NB4 (cell line): ENCODE measurements at regions not wholly inside any gene's neighbourhood (a gene's known extent, or its start where the extent isn't known, plus 50 kb on each side); places are given as distances from the start of the nearest gene placed in this dataset.

Source experiments
- MYC ChIP-seq: IDR thresholded peaks from 2 replicates; pipeline ENCODE4 v1.6.1; 2011; ENCODE audit warnings: low read depth, low read length
- POLR2A ChIP-seq: IDR thresholded peaks from 2 replicates; pipeline ENCODE4 v1.6.1; 2011; ENCODE audit warnings: mild to moderate bottlenecking; ENCODE audit not compliant: insufficient read length; ENCODE audit errors: extremely low read depth
- TF ChIP-seq, protein P1 (sequence below): IDR thresholded peaks from one replicate; pipeline ENCODE4 v1.5.1; 2012; ENCODE audit warnings: low read depth, low read length

- TF ChIP-seq, protein P1, sequence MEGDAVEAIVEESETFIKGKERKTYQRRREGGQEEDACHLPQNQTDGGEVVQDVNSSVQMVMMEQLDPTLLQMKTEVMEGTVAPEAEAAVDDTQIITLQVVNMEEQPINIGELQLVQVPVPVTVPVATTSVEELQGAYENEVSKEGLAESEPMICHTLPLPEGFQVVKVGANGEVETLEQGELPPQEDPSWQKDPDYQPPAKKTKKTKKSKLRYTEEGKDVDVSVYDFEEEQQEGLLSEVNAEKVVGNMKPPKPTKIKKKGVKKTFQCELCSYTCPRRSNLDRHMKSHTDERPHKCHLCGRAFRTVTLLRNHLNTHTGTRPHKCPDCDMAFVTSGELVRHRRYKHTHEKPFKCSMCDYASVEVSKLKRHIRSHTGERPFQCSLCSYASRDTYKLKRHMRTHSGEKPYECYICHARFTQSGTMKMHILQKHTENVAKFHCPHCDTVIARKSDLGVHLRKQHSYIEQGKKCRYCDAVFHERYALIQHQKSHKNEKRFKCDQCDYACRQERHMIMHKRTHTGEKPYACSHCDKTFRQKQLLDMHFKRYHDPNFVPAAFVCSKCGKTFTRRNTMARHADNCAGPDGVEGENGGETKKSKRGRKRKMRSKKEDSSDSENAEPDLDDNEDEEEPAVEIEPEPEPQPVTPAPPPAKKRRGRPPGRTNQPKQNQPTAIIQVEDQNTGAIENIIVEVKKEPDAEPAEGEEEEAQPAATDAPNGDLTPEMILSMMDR, result no peak
- TF ChIP-seq POLR2A (no peak), MYC (no peak)
Observed at GRCh38 chr3:66827726-66828125, 170.4 kb upstream of the KBTBD8 start.
